Inferior parietal cortex (tissue), 1 donor: ENCODE measurements at regions not wholly inside any gene's neighbourhood (a gene's known extent, or its start where the extent isn't known, plus 50 kb on each side); places are given as distances from the start of the nearest gene placed in this dataset.
"Not testable (repeated sequence)": the region's sequence is repeated elsewhere in the genome, so short reads cannot be mapped to it uniquely, and the experiment has no call there.

Source experiments
- DNase-seq: peaks from one replicate; pipeline ENCODE4 v3.0.0-alpha.2; 2016; ENCODE audit errors: extremely low spot score

DNA sequence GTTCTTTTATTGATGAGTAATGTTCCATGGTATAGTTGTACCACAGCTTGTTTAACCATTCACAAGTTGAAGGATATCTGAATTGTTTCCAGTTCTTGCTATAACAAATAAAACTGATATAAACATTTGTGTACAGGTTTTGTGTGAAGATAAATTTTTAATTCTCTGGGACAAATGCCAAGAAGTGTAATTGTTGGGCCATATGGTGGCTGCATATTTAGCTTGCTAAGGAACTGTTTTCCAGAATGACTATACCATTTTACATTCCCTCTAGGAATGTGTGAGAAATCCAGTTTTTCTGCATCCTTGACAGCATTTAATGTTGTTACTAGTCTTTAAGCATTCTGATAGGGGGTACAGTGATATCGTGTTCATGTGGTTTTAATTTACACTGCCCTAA lies 368.5 kb downstream of the KIF2B start:
- DNase-seq, result no peak

- peak; percentile 42 for DNase-seq
These were observed 371.5 kb downstream of the KIF2B start for GRCh38 chr17:54194268-54194667.

GRCh38 chr17:54196751-54197150 lies 374.0 kb downstream of the KIF2B start:
- DNase-seq, result no peak

- DNase-seq, result not testable (repeated sequence)
These were observed 378.7 kb downstream of the KIF2B start for GRCh38 chr17:54201380-54201779.

DNA sequence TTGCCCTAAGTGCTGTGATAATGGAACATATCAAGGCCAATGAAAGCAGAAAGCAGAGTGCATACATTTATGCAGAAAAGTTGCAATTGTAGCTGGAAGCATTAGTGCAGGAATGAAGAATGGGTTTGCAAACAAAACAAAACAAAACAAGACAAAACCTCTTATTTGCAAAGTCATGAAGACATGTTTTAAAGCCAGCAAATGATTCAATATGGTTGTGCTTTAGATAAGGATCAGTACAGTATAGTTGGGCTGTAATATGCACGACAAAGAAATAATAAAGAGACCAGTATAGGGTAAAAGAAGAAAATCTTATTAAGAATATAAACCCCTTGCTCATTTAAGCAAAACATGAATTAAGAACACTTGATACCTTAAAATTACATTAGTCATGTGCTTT lies 398.1 kb downstream of the KIF2B start:
- DNase-seq, result no peak

- no peak for DNase-seq
These were observed 398.8 kb downstream of the KIF2B start for GRCh38 chr17:54221499-54221898.

GRCh38 chr17:54235571-54235970 lies 412.8 kb downstream of the KIF2B start:
- DNase-seq, result peak; percentile 23

GRCh38 chr17:54237911-54238515 lies 415.3 kb downstream of the KIF2B start:
- DNase-seq, result no peak

DNA sequence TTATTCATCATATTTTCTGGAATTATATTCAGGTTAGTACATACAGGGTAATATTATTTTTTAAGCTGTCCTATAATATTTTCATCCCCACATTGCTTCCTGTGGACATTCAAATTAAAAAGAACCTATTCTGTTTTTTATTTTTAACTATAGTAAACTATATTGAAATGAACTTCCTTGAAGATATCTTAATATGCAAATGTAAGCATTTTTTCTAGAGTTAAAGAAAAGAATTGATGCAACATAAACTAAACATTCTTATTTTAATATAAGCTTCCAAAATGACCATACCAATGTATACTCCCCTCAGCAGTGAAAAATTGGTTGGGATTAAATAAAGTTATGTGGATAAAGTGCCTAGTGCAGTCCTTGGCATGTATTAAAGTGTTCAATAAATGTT lies 416.6 kb downstream of the KIF2B start:
- DNase-seq, result no peak

- DNase-seq, result no peak
These were observed 433.0 kb downstream of the KIF2B start for GRCh38 chr17:54255696-54256095.

- DNase-seq, result no peak
These were observed 433.7 kb downstream of the KIF2B start for GRCh38 chr17:54256401-54256929.

DNA sequence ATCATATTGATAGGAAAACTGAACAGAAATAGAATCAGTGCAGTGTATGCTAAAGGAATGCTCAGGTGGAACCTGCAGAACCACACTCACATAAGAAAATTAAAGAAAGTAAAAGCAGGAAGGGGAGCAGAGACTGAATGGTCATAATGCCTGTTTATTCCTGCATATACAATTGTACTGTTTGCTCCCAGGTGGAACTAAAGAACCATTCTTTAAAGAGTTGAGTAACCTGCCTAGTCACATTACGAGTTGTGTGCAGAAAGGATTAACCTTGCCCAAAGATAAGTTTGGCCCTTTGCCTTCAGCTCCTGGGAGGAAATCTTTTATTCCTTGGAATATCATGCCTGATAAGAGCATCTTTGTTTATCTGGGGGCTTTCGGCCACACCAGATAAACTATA lies 434.7 kb downstream of the KIF2B start:
- no peak for DNase-seq

- no peak for DNase-seq
These were observed 436.7 kb downstream of the KIF2B start for GRCh38 chr17:54259476-54259875.

- DNase-seq, result no peak
These were observed 438.7 kb downstream of the KIF2B start for GRCh38 chr17:54261465-54261864.

DNA sequence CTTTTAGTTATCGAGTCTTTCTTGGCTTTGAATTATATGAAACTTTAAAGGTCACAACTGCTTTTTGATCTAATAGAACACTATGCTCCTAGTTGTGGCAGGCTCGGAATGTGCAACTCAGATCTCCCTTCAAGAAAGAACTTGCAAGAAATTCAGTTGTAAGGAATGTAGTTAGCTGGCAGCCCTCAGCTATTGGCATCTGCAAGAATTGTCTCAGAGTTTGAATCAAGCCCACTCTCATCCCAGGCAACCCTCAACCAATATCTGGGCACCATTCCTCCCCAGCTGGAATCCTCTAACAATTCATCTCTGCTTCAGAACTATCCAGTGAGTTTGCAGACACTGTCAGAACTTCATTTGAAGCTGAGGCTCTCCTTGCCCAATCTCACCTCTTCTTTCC lies 447.2 kb downstream of the KIF2B start:
- DNase-seq, result no peak

GRCh38 chr17:54270499-54270898 lies 447.8 kb downstream of the KIF2B start:
- DNase-seq, result no peak

DNA sequence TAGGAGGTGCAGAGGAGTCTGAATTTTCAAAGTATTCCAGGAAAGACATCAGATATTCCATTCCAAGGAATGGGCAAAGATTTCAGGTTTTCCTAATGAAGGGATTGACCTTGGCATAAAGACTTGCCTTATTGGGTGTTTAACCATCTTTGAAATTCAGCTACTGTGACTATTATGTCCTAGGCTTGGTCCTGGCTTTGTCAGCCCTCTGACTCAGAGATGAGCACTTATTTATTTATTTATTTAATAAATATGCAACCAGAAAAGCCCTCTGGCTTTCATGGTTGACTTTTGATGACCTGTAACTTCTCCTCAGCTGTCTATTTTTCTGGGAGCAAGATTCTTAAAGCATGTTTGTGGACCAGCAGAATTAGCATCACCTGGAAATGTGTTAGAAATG lies 455.1 kb downstream of the KIF2B start:
- DNase-seq, result no peak

GRCh38 chr17:54280741-54281140 lies 458.0 kb downstream of the KIF2B start:
- DNase-seq, result no peak

- no peak for DNase-seq
These were observed 460.2 kb downstream of the KIF2B start for GRCh38 chr17:54282886-54283285.

DNA sequence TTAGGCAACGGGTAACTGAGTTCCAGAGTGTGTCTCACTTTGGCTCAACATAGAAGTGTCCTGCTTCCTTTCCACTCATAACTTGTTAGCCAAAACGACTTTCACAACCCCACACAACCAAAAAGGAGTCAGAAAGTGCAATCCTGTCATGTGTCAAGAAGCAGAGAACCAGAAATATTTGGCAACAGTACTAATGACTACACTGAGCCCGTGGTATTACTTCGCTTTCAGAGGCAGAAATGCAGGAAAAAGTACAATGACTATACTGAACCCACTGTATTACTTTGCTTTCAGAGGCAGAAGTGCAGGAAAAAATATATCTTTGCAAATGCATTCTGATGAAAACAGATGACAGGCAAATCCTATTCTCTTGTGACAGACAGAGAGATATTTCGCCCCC lies 484.6 kb downstream of the KIF2B start:
- DNase-seq, result no peak

GRCh38 chr17:54324813-54325212 lies 502.1 kb downstream of the KIF2B start:
- DNase-seq, result no peak

- DNase-seq, result no peak
These were observed 517.0 kb downstream of the KIF2B start for GRCh38 chr17:54339731-54340130.

- no peak for DNase-seq
These were observed 524.8 kb downstream of the KIF2B start for GRCh38 chr17:54347495-54347894.

- no peak for DNase-seq
These were observed 525.5 kb downstream of the KIF2B start for GRCh38 chr17:54348234-54348633.
